NT2/D1 (cell line): ENCODE measurements at regions not wholly inside any gene's neighbourhood (a gene's known extent, or its start where the extent isn't known, plus 50 kb on each side); places are given as distances from the start of the nearest gene placed in this dataset.
"Not testable (repeated sequence)": the region's sequence is repeated elsewhere in the genome, so short reads cannot be mapped to it uniquely, and the experiment has no call there.

Source experiments
- DNase-seq: peaks from one replicate; pipeline ENCODE4 v3.0.0-alpha.2; 2011; ENCODE audit warnings: low read depth, low spot score
- H3K27me3 ChIP-seq: 2 replicates; pipeline ENCODE4 v1.6.0; 2011; ENCODE audit warnings: mild to moderate bottlenecking; ENCODE audit not compliant: insufficient read length, insufficient read depth
- H3K36me3 ChIP-seq: 2 replicates; pipeline ENCODE4 v1.6.1; 2011; ENCODE audit warnings: mild to moderate bottlenecking, low read length, mixed read lengths; ENCODE audit not compliant: insufficient read depth, insufficient read length
- H3K4me1 ChIP-seq: 2 replicates; pipeline ENCODE4 v1.5.1; 2011; ENCODE audit not compliant: insufficient read depth, insufficient read length
- H3K4me3 ChIP-seq: 2 replicates; pipeline ENCODE4 v1.5.1; 2011; ENCODE audit warnings: low read depth; ENCODE audit not compliant: insufficient read length
- H3K9ac ChIP-seq: 2 replicates; pipeline ENCODE4 v1.6.0; 2011; ENCODE audit warnings: low read depth; ENCODE audit not compliant: insufficient read length
- H3K9me3 ChIP-seq: 2 replicates; pipeline ENCODE4 v1.5.1; 2011; ENCODE audit warnings: mild to moderate bottlenecking, low read length; ENCODE audit not compliant: insufficient read depth
- SUZ12 ChIP-seq: IDR thresholded peaks from 2 replicates; pipeline ENCODE4 v1.6.1; 2011; ENCODE audit not compliant: insufficient read length, insufficient read depth; ENCODE audit errors: extremely low read depth
- YY1 ChIP-seq: IDR thresholded peaks from 2 replicates; pipeline ENCODE4 v1.6.1; 2011; ENCODE audit not compliant: insufficient read length, insufficient read depth
- ZNF274 ChIP-seq: IDR thresholded peaks from 2 replicates; pipeline ENCODE4 v1.6.1; 2011; ENCODE audit warnings: mild to moderate bottlenecking, low read depth, low read length

DNA sequence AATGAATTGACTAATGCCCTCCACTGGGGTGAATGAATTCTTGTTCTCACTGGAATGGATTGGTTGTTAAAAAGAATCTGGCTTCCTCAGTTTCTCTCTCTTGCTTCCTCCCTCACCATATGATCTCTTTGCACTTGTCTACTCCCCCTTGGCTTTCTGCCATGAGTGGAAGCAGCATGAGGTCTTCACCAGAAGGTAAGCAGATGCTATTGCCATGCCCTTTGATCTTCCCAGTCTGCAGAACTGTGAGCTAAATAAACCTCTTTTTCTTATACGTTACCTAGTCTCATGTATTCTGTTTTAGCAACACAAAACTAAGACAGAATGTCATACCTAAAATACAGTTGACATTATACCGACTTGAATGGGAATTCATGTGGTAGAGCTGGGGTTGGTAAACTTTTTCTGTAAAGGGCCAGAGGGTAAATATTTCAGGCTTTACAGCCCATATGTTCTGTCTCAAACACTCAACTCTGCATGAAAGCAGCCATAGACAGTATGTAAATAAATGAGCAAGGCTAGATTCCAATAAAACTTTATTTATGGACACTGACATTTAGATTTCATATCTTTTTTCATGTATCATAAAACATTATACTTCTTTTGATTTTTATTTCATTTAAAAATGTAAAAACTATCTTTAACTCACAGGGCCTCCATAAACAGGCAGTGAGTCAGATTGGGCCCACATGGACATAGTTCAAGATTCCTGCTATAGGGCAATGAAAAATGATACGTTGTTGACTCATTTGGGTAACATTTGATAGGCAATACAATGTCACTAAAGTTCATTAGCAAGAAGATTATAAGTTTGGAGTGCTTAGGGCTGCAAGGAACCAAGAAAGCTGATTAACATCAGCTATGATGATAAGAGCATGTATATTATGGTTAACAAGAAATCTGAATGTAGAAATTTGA lies 79.4 kb upstream of the TLE4 start:
- no peaks in the 10 kb centered on the region for H3K36me3 ChIP-seq
- H3K9ac ChIP-seq = no peak overlapping the region
- no peaks in the 10 kb centered on the region for H3K4me1 ChIP-seq
- no peak for DNase-seq
- no peak for TF ChIP-seq YY1
- no peak for TF ChIP-seq ZNF274
- TF ChIP-seq SUZ12 = no peak
- H3K4me3 ChIP-seq = no peak overlapping the region
- H3K9me3 ChIP-seq = 0 out of 2 replicates have a peak, but pooled peaks cover 9% of the 10 kb centered on the region
- H3K27me3 ChIP-seq = no peaks in the 10 kb centered on the region

DNA sequence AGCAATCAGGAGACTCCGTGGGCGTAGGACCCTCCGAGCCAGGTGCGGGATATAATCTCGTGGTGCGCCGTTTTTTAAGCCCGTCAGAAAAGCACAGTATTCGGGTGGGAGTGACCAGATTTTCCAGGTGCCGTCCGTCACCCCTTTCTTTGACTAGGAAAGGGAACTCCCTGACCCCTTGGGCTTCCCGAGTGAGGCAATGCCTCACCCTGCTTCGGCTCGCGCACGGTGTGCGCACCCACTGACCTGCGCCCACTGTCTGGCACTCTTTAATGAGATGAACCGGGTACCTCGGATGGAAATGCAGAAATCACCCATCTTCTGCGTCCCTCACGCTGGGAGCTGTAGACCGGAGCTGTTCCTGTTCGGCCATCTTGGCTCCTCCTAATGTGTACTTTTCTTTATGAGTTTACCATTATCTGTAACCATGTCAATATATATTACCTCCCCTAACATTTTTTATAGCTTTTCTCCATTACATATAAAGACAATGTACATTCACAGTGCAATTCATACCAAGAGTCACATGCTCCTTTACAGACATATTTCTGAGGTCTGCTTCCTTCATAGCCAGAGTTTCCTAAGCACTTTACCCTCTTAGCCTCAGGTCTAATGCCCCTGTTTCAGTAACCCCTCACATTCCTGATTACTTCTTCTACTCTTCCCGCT lies 71.4 kb upstream of the TLE4 start:
- not testable (repeated sequence) for H3K36me3 ChIP-seq, H3K4me1 ChIP-seq, H3K27me3 ChIP-seq, DNase-seq, H3K9ac ChIP-seq, H3K9me3 ChIP-seq, H3K4me3 ChIP-seq

DNA sequence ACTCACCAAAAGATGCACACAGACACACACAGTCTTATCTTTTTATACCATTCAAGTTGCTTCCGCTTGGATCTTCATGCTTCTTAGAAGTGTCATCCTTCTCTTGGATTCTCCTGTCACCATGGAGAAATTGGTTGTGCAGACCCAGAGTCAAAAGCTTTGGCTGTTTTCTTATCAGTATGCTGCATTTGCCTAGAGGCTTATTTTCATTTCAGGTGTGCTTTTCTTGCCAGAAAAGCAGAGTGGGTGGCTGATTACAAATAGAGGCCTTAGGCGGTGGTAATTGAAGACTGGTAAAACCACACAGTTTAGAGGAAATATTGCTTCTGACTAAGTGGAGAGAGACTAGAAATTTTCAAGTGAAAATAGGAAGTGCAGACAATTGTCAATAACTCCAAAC lies 70.2 kb upstream of the TLE4 start:
- no peak overlapping the region for H3K4me3 ChIP-seq
- DNase-seq = no peak
- H3K9me3 ChIP-seq = peaks cover 10% of the 10 kb centered on the region
- no peak overlapping the region for H3K9ac ChIP-seq
- H3K4me1 ChIP-seq = no peaks in the 10 kb centered on the region
- H3K36me3 ChIP-seq = no peaks in the 10 kb centered on the region
- no peaks in the 10 kb centered on the region for H3K27me3 ChIP-seq
- no peak for TF ChIP-seq SUZ12
- TF ChIP-seq YY1 = no peak
- no peak for TF ChIP-seq ZNF274

DNA sequence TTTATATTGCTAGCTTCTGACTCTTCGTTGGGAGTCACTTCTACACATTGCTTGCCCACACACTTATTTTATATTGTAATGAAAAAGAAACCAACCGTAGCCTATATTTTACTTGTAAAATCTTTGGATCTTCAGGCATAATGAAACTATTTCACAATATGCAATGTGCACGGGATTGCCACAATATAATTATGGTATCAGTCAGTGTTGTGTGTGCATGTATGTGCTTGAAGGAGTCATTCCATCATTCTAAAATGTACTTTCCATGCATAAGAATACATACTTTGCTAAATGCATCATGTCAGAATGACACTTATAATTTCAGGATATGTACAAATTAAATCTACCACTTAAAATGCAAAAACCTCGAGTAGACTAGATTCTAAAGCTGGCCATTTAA lies 64.0 kb upstream of the TLE4 start:
- no peaks in the 10 kb centered on the region for H3K36me3 ChIP-seq
- no peaks in the 10 kb centered on the region for H3K9me3 ChIP-seq
- no peak overlapping the region for H3K4me3 ChIP-seq
- no peak for DNase-seq
- TF ChIP-seq ZNF274 = no peak
- TF ChIP-seq YY1 = no peak
- TF ChIP-seq SUZ12 = no peak
- H3K9ac ChIP-seq = no peak overlapping the region
- no peaks in the 10 kb centered on the region for H3K4me1 ChIP-seq
- H3K27me3 ChIP-seq = no peaks in the 10 kb centered on the region

DNA sequence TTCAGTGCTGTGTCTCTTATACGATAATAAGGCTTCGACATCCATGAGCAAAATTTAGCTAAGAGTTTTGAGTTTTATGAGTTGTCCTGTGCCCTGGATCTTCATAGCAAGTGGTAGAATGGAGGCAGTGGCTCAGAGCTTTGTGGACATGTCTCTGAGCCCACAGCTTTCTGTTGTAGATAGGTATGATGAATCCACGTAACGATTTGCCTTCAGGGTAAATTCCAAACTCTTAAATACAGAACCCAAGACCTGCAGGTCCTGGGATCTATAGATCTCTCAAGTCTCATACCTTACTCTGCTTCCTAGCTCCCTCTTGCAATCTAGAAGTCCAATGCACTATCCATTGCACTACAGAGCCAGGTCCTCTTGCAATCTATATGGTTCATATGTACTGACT lies 59.5 kb upstream of the TLE4 start:
- no peak overlapping the region for H3K9ac ChIP-seq
- H3K27me3 ChIP-seq = no peaks in the 10 kb centered on the region
- H3K4me1 ChIP-seq = no peaks in the 10 kb centered on the region
- TF ChIP-seq ZNF274 (no peak), YY1 (no peak), SUZ12 (no peak)
- no peaks in the 10 kb centered on the region for H3K36me3 ChIP-seq
- no peak overlapping the region for H3K4me3 ChIP-seq
- no peak for DNase-seq
- no peaks in the 10 kb centered on the region for H3K9me3 ChIP-seq
